Thoracic aorta (tissue), 2 donors: ENCODE measurements at regions not wholly inside any gene's neighbourhood (a gene's known extent, or its start where the extent isn't known, plus 50 kb on each side); places are given as distances from the start of the nearest gene placed in this dataset.

Experiments
- ATAC-seq: fragments of 150-250 bp; one replicate; pipeline ENCODE4 v1.8.0; 2017; ENCODE audit warnings: low read depth; ENCODE audit not compliant: insufficient number of reproducible peaks, low FRiP score
- DNase-seq: peaks from one replicate; pipeline ENCODE4 v3.0.0-alpha.2; 2020; ENCODE audit warnings: low spot score
- H3K27ac ChIP-seq, 2 donors: fragments of 200-600 bp; sonication (generic); 1 replicate in 1 of 2; 2 replicates in 1 of 2; pipeline ENCODE4 v1.5.1; 2016; ENCODE audit warnings: mild to moderate bottlenecking in 2 of 2, moderate library complexity in 2 of 2
- H3K27me3 ChIP-seq: fragments of 200-600 bp; sonication (generic); replicated peaks from 2 replicates; pipeline ENCODE4 v1.6.0; 2016; ENCODE audit warnings: mild to moderate bottlenecking; ENCODE audit not compliant: insufficient read depth
- H3K36me3 ChIP-seq: fragments of 200-600 bp; sonication (generic); one replicate; pipeline ENCODE4 v1.5.1; 2016
- H3K4me1 ChIP-seq, 2 donors: fragments of 200-600 bp; sonication (generic); 1 replicate in 1 of 2; 2 replicates in 1 of 2; pipeline versions ENCODE4 v1.5.1 to v1.6.0; 2016; ENCODE audit warnings: low read depth in 2 of 2, mild to moderate bottlenecking in 1 of 2; ENCODE audit not compliant: control insufficient read depth in 1 of 2
- H3K4me3 ChIP-seq: fragments of 200-600 bp; sonication (generic); 2 replicates; pipeline ENCODE4 v1.5.1; 2016; ENCODE audit warnings: mild to moderate bottlenecking
- H3K9me3 ChIP-seq: fragments of 200-600 bp; sonication (generic); 2 replicates; pipeline ENCODE4 v1.5.1; 2016
- CTCF ChIP-seq: fragments of 200-600 bp; sonication (generic); IDR thresholded peaks from one replicate; pipeline ENCODE4 v1.5.1; 2019; ENCODE audit warnings: antibody characterized with exemption

DNA sequence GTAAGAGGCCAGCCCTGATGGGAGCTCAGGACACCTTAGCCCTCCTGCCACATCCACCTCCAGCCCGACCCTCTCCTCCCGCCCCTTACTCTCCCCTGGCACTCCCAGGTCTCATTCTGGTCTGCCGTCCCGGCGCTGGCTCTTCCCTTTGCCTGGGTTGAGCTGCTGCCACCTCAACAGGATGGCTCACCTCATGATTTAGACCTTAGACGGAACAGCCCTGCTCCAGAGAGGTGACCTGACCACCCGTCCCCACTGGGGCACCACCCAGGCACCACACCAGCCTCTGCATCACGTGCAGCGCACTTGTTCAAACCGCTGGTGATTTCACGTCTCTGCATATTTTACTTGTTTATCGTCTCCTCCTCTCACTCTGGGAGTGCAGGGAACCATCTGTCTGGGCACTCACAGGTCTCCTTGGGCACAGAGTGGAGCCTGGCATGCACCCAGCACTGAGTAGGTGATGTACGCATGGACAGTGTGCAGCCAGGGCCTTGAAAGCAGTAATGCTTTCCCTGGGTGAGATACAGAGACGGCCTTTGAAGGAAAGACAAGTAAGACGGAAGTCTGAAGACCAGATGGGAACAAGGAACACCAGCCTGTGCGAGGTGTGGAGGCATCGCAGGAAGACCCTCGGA, 183.1 kb downstream of the KATNAL1 start:
- Histone ChIP-seq H3K4me3 (no peak overlapping the region), H3K27me3 (no peaks in the 10 kb centered on the region), H3K36me3 (no peaks in the 10 kb centered on the region), H3K27ac (no peak overlapping the region), H3K4me1 (peaks cover 6 to 7% of the 10 kb centered on the region in 2 donors), H3K9me3 (no peaks in the 10 kb centered on the region)
- no peak for TF ChIP-seq CTCF
- ATAC-seq = no peak
- DNase-seq = no peak

DNA sequence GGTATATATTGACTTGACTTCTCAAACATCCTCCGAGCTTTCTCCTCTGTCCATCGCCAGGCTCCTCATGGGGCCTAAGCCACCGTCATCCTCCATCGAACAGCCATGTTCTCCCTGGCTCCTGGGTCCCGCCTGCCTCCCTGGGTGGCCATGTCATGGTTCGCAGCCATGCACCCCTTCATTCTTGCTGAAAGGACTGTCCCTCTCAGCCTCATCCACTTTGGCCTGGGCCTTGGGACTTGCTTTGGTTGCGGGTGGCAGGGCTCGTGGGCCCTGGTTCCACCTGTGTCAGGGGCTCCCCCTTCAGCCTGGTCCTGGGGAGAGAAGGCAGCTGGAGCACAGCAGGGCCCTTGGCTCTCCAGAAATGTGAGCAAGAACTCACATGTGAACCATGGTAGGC, 183.8 kb downstream of the KATNAL1 start:
- no peaks in the 10 kb centered on the region for H3K27me3 ChIP-seq
- H3K4me3 ChIP-seq = no peak overlapping the region
- peaks cover 6 to 7% of the 10 kb centered on the region in 2 donors for H3K4me1 ChIP-seq
- ATAC-seq = no peak
- no peaks in the 10 kb centered on the region for H3K9me3 ChIP-seq
- DNase-seq = no peak
- no peaks in the 10 kb centered on the region for H3K36me3 ChIP-seq
- no peak overlapping the region for H3K27ac ChIP-seq
- TF ChIP-seq CTCF = no peak

DNA sequence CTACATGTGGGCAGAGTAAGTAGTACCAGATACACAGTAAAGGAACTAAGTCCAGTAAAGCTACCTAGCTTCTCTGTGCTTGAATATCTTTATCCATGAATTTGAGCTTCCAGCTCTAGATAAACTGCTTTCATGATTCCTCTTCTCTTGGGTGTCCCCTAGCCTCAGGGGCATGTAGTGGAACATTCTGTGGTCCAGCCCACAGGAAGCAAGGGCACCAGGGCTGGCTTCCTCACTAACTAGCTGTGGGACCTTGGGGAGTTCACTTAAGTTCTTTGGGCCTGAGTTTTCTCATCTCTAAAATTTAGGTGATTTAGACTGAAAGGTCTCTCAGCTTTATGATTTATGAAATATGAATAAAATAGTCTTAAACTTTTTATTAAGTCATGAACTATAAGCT, 185.7 kb downstream of the KATNAL1 start:
- Histone ChIP-seq H3K36me3 (no peaks in the 10 kb centered on the region), H3K4me3 (no peak overlapping the region), H3K27me3 (no peaks in the 10 kb centered on the region), H3K9me3 (no peaks in the 10 kb centered on the region), H3K27ac (no peak overlapping the region), H3K4me1 (peaks cover 6 to 7% of the 10 kb centered on the region in 2 donors)
- no peak for ATAC-seq
- TF ChIP-seq CTCF = no peak
- DNase-seq = no peak

GRCh38 chr13:30121244-30121643, 186.1 kb downstream of the KATNAL1 start:
- TF ChIP-seq CTCF = no peak
- Histone ChIP-seq H3K4me3 (no peak overlapping the region), H3K27ac (no peak overlapping the region), H3K36me3 (no peaks in the 10 kb centered on the region), H3K4me1 (peaks cover 6 to 7% of the 10 kb centered on the region in 2 donors), H3K9me3 (no peaks in the 10 kb centered on the region), H3K27me3 (no peaks in the 10 kb centered on the region)
- ATAC-seq = no peak
- DNase-seq = no peak

DNA sequence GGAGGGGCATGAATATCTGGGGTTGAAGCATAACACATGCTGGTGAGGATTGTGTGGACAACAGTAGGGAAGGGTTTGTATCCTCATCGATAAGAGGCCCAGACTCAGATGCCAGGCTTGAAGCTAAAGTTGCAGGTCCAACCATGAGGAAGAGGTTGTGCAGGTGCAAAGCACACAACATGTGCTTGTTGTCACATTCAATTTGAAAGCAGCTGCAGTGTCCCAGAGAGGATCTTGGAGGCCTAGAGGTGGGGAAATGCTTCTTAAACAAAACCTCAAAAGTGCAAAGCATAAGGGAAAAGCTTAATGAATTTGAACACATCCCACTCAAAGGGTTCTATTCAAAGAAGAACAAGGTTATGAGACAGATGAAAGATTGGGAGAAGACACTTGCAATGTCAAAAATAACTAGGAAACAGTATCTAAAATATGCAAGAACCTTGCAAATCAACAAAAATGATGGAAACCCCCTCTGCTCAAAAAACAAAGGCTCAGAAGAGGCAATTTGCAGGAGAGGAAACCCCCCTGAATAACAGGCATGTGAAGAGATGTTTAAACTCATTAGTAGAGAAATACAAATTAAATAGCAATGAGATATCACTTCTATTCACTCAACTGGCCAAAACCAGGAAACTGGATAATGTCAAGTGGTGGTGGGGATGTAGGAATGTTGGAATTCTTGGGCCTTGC, 187.1 kb downstream of the KATNAL1 start:
- Histone ChIP-seq H3K4me3 (no peak overlapping the region), H3K9me3 (no peaks in the 10 kb centered on the region), H3K36me3 (no peaks in the 10 kb centered on the region), H3K4me1 (peaks cover 2 to 10% of the 10 kb centered on the region in 2 donors), H3K27me3 (no peaks in the 10 kb centered on the region), H3K27ac (no peak overlapping the region)
- no peak for DNase-seq
- ATAC-seq = no peak
- no peak for TF ChIP-seq CTCF
